Right lobe of liver (tissue), 4 donors: ENCODE measurements at regions not wholly inside any gene's neighbourhood (a gene's known extent, or its start where the extent isn't known, plus 50 kb on each side); places are given as distances from the start of the nearest gene placed in this dataset.

ENCODE experiments used
- POLR2A ChIP-seq: fragments of 450-650 bp; IDR thresholded peaks from one replicate; pipeline ENCODE4 v1.6.1; 2017; ENCODE audit warnings: antibody characterized with exemption, mild to moderate bottlenecking
- TF ChIP-seq, protein P1 (sequence below), 4 donors: fragments of 200-600 bp in 3 of 4; fragments of 450-650 bp in 1 of 4; IDR thresholded peaks; one replicate each; pipeline versions ENCODE4 v1.5.1 to v1.8.0; 2016 to 2022; ENCODE audit warnings: antibody characterized with exemption in 4 of 4, mild to moderate bottlenecking in 2 of 4
- donor health status: DM: no; HTN: no; CAD: no.
- donor health status: DM: no; HTN: no; CAD: no.
- donor health status: DM: no; HTN: yes; CAD: no.

DNA sequence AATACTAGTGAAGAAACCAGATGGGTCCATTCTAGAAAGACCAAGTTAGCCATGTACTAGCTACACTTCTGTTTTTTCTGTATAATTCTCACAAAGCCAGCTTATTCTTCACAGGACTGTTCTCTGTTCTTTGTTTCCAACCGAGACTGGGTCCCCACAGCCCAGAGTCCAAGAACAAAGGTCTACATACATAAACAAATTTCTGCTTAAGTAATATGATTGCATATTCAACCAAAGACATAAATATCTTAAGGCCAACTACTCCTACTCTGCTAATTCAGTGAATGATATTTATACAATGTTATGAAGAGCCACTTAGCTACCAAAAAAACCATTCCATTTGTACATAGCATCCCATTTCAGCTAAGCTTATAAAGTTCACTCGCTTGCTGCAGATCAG lies 299.8 kb upstream of the CCDC54 start:
- TF ChIP-seq, protein P1, sequence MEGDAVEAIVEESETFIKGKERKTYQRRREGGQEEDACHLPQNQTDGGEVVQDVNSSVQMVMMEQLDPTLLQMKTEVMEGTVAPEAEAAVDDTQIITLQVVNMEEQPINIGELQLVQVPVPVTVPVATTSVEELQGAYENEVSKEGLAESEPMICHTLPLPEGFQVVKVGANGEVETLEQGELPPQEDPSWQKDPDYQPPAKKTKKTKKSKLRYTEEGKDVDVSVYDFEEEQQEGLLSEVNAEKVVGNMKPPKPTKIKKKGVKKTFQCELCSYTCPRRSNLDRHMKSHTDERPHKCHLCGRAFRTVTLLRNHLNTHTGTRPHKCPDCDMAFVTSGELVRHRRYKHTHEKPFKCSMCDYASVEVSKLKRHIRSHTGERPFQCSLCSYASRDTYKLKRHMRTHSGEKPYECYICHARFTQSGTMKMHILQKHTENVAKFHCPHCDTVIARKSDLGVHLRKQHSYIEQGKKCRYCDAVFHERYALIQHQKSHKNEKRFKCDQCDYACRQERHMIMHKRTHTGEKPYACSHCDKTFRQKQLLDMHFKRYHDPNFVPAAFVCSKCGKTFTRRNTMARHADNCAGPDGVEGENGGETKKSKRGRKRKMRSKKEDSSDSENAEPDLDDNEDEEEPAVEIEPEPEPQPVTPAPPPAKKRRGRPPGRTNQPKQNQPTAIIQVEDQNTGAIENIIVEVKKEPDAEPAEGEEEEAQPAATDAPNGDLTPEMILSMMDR (IDR thresholded peaks at IDR 0.05), result no peak
- no peak for TF ChIP-seq POLR2A
